ENCODE measurements at regions not wholly inside any gene's neighbourhood (a gene's known extent, or its start where the extent isn't known, plus 50 kb on each side); places are given as distances from the start of the nearest gene placed in this dataset.

DNA sequence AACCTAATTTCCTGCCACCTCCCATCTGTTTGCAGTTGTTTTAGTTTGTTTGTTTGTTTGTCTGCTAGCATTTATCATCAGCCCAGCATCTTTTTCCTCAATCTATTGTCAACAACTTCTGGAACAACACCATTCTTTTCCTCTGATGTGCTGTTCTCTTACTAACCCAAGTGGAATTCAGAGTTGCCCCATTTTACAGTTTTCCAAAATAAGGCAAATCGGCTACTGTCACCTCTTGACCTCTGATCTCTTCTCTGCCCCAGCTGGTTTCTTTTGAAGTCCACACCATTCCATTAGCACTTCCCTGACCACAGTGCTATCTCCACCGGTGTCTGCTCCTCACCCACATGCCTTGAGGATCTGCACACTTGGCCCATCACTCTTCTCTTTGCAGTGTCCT lies 102.4 kb downstream of the EFNB2 start:
- DNase-seq (ENCODE audit: low read depth, low spot score), result no peak

DNA sequence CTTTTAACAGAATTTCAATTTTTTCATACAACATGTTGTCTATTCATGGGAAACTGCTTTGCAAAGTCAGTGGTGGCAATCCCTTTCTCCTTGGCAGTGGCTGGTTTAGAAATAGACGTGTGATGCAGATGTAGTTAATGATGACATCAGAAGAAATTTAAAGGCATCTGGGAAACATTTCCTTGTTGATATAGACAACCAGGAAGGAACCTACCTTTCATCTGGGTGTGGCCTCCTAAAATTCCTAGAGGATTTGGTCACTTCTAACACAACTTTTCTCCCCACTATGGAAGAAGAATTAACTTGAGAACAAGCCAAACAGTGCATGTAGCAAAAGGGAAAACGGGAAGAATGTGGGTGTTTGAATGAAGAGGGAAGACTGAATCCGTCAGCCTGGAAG lies 102.8 kb downstream of the EFNB2 start:
- DNase-seq (ENCODE audit: low read depth, low spot score), result no peak

DNA sequence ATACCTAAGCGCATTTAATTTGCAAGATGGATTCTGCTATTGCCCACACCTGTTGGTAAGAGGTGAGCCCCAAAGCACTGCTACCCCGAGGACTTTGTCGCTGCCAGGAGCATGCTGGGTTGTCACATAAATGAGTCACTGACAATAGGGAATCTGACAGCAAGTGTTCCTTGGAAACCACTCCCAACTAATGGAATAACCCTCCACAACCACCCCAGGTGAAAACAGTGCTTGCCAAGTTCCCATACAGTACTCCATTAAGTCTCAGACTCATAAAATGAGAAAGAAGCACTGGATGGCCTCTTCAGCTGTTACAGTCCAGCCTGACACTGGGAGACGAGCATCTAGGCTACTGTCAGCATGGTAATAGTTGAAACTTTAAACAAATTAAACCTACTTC lies 108.6 kb downstream of the EFNB2 start:
- no peak for DNase-seq (ENCODE audit: low read depth, low spot score)

DNA sequence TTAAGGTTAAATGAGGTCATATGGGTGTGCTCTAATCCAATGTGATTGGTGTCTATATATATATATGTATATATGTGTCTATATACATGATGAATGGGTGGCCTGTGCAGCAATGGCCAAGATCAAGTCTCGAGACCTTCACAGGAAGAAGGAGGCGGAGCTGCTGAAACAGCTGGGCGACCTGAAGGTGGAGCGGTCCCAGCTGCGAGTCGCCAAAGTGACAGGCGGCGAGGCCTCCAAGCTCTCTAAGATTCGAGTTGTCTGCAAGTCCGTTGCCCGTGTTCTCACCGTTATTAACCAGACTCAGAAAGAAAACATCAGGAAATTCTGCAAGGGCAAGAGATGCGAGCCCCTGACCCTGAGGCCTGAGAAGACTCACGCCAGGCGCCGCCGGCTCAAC lies 109.8 kb downstream of the EFNB2 start:
- DNase-seq (ENCODE audit: low read depth, low spot score), result no peak

DNA sequence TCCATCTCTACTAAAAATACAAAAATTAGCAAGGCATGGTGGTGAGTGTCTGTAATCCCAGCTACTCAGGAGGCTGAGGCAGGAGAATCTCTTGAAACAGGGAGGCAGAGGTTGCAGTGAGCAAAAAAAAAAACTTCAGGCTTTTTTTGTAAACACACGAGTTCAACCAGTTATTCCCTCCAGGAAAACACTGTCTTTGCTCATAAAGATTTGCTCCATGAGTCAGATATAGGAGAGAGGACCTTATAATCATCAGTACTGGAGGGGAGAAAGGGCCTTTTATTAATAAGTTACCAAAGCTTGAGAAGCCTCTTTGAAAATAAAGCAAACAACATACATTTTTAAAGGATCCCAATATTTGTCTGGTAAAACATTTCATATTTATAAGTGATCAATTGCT lies 110.7 kb downstream of the EFNB2 start:
- no peak for DNase-seq (ENCODE audit: low read depth, low spot score)

DNA sequence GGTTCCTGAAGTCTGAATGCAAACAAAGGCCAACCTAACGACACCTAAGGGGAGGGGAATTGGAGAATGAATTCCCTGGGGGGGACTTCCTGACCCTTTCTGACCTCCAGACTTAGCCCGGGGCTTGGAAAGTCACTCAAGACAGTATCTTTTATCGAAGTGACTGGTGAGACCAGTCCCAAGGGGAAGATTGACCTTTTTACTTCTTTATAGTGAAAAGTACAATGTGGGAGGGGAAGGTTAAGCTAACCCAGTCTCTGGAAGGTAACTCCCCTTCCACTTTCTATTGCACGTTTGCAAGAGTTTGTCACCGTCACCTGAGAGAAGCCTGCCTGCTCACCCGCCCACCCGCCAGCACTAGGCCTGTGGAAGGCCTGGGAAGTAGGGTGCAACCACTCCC lies 111.9 kb downstream of the EFNB2 start:
- DNase-seq (ENCODE audit: low read depth, low spot score), result no peak

DNA sequence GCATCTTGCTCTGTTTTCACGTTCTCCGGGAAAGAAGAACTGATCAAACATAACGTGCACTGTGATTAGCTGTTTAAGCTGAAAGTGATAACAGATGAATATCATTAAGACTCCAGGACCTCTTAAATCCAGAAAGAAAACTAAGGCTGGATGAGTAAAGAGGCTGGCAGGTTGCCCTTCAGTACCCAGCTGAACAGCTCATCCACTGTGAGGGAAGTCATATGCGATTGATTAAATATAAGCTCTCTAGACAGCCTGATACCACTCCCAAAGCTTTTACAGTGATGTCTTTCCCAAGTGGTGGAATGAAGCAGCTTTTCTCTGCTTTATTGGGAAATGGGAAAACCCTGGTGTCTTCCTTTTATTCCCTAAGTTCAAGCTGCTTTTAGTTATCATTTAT lies 116.9 kb downstream of the EFNB2 start:
- peak; percentile 22 for DNase-seq (ENCODE audit: low read depth, low spot score)

DNA sequence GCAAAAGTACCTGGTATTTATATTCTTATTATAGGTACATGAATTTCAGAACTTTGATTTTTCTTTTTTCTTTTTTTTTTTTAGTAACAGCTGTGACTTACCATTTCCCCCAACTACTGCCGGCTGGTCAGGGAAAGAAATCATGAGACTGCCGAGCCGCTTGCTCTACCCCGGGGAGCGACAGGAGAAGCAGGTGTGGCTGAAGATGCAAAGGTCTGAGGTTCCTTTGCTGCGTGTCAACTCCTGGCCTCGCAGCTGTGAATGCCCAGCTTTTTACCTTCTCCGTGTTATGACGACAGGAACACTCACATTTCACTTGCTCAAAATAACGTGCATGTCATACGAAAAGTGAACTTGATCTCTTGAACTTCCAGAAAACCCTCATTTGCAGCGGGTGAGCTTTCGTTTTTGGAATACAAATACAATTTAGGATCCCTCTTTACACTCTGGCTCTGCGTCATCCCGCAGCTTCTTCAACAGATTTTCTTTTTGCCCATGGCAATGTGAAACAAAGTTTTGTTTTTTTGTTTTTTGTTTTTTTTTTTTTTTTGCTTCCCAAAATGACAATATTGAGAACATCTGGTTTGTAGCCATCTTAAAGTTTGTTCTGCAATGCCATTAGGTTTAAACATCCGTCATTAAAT lies 117.9 kb downstream of the EFNB2 start:
- no peak for DNase-seq (ENCODE audit: low read depth, low spot score)

DNA sequence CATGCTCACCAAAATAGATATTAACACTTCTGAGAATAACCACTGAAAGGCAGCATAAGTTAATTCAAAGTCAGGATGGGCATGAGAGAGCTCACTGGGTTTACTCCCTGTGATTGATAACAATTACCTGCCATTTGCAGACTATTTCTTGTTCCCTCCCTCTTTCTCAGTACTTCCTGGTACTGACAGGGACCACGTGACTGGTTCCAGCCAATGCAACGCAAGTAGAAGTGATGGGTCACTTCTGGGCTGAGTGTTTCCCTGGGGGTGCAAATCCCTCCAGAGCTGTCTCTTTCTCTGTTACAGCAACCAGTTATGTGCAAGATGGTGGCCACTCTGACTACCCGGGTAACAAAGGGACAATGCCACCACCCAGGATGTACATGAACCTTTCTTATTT lies 118.8 kb downstream of the EFNB2 start:
- no peak for DNase-seq (ENCODE audit: low read depth, low spot score)

DNA sequence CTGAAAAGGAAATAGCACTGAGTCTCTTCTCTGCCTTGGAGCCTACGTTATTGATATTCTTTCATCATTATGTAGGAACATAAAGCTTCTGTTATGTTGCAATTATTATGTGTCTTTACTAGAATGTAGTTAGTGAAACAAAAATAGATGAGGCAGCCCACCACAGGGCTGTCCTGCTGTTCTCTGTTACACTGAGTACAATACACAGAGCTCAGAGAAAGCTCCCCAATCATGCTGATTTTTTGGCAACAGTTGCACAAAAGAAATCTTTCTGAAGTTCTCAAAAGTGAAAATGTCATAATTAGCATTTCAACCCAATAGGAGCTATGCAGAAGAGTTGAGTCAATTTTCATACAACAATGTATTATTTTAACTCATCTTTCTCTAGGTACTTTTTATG lies 119.5 kb downstream of the EFNB2 start:
- peak; percentile 47 for DNase-seq (ENCODE audit: low read depth, low spot score)

DNA sequence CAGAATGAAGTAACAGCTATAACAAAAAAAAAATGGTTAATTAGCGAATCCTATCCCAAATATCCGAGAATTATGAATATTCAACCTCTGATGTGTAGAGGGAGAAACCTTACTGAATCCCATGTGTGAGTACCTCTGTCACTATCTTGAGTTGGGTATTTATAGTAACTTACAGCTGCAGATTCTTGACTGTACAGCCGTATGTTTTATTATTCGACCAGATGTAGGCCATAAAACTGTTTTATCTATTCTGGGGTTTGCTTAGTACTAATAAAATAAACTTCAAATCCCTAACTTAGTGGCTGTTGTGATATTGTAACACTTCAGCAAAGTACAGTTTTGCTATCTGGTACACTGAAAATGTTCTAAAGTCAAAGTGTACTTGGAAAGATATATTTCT lies 120.0 kb downstream of the EFNB2 start:
- no peak for DNase-seq (ENCODE audit: low read depth, low spot score)

DNA sequence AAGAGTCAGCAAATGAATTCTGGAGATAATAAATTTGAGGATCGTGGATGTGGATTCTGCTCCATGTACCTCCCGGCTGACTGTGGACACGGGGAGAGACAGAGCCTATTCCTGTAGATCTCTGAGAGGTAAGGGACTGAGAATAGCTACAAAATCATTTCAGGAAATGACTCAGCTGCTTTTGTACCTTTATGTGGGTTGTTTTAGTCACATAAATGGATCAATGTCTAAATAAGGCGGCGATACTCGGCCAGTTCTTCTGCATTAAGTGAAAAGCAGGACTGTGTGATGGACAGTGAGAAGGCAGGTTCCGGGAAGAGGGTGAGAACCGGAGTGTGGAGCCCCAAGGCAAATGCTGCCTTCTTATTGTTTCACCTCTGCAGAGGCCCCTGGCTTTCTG lies 128.1 kb downstream of the EFNB2 start:
- DNase-seq (ENCODE audit: low read depth, low spot score), result no peak

DNA sequence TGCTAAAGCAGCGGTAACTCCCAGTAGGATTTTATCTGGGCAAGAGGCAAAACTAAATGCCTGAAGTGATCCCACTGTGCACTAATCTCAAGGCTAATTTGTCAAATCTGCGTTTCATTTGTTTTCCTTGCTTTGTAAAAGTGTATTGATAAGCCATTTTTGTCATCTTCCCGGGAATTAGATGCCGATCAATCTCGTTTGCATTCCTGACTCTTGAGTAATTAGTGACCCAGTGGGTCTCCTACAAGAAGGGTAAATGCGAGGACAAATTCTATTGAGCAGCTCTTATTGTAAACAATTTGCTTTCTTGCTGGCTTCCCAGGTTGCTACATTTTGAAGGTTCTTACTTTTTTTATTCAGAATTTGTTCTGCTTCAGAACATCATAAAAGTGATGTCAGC lies 129.7 kb downstream of the EFNB2 start:
- DNase-seq (ENCODE audit: low read depth, low spot score), result no peak

DNA sequence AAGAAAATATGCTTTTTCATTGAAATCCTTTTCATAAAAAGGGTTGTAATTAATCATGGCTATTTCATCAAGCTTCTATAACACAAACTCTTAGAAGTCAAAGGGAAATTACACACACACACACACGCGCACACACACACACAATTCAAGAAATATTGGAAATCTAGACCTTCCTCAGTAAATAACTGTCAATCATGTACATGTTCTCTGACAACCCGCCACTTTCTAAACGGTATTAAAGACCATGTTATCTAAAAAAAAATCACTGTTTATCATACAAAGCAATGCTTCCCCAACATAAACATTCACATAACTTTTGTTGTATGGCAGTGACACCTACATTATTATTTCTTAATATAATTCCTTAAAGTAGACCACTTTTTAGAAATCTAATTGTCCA lies 132.2 kb downstream of the EFNB2 start:
- DNase-seq (ENCODE audit: low read depth, low spot score), result no peak

DNA sequence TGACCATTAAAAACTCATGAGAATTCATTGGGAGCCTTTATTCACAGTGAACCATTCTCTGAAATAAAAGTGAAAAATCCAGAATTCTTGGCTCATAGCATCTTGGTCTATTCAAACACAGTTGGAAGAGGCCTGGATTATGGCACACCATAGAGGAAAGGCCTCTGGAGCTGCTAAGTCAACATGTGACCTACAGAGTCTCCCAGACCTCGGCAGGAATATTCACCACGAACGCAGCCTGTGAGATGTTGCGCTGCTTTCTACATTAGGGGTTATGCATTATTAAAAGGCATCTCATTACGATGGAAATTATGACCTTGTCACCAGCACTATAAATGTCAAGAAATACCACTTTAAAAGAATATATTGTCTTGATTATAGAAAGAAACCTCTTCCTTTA lies 132.6 kb downstream of the EFNB2 start:
- DNase-seq (ENCODE audit: low read depth, low spot score), result no peak

DNA sequence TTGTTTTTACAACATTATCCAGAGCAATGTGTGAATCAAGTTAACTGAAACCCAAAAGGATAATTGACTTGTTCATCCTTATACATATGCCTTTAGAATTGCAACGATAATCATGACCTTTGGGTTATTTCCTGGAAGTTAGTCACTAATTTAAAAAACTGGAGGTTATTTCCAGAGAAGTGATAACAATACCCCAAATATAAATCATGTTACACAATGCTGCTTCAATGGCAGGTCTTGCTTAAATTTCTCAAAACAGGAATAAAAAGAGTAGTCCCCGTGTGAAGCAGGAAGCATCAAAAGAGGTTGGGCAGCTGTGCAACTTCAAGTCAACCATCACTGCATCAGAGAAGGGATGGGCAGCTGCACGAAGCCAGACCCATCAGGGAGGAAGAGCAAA lies 134.4 kb downstream of the EFNB2 start:
- DNase-seq (ENCODE audit: low read depth, low spot score), result no peak

DNA sequence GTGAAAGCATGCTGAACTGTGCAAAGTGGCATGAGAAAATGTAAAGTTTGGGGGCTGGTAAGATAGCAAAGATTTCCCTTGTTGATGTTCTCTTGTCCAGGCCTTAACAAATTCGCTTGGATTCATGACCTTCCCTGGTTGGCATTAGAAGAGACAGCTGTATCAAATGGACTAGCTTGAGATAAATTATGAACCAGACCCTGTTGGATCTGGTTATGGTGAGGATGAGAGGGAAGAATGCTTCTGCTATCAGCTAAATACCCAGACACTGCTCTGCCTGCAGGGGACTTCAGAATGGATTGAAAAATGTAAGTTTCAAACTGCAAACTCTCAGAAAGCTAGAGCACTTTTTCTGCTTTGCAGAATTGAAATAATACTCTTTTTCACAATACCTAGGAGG lies 135.2 kb downstream of the EFNB2 start:
- no peak for DNase-seq (ENCODE audit: low read depth, low spot score)

DNA sequence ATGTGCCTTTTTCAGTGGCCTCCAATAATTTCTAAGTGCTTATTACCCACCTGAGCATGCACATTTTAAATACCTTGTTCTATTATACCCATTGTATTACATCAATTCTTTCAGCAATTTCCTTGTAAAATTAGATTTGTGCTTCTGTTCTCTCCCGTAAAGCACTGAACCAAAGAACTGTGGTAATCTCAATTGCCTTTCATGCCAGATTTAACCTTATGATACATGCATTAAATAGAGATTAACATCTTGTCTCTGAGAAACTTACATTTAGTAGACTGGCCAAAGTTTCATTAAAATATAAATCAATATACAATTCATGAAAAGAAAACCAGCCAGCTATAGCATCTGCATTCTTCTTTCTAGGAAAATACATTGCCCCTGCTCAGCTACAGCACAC lies 137.2 kb downstream of the EFNB2 start:
- DNase-seq (ENCODE audit: low read depth, low spot score), result no peak

DNA sequence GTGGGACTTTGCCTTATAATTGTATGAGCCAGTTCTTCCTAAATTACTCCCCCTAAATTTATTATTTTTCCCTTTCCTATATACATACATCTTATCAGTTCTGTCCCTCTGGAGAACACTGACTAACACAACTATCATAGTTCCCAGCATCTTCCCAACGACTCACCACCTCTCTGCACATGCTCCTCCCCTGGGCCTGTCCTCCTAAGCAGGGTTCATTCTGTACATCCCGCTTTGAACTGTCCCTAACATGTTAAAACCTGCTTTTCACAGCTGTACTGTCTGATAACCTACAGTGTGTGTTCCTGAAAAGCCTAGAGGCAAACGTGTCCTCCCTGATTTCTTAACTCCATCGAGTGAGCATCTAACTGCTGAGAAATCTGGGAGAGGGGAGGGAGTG lies 141.7 kb downstream of the EFNB2 start:
- DNase-seq (ENCODE audit: low read depth, low spot score), result no peak

DNA sequence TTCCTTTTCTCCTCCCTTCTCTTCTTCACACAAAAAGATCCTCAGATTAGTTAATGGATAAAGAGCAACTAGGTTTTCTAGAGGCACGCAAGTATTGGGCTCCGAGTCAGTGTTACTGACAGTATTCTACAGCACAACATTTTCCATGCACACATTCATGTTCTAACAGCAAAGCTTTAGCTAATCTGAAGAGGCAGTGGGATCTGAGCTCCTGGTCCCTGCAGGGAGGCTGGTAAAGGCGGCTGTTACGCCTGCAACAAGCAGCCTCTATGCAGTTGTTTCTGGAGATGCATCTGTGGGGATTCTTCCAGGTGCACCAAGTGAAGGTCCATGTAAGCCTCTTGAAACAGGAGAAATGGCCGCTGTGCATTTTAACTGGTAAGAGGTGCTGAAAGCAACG lies 143.8 kb downstream of the EFNB2 start:
- DNase-seq (ENCODE audit: low read depth, low spot score), result no peak

DNA sequence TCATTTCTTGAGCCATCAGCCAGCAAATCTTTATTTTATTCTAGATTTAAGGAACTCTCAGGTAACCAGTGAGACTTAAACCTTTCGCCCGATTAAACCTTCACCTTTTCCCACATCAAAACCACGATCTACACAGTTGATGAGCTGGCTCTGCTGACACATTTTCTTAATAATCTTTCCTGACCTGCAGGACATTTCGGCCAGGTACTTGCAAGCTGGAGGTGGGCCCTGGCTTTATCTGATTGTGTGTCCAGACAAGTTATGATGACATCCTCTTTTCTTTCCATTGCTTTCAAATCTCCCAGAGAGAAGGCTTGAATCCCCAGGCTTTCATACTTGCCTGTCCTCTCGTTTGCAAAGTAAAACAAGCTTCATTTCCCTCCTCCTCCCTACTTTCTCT lies 144.2 kb downstream of the EFNB2 start:
- no peak for DNase-seq (ENCODE audit: low read depth, low spot score)

DNA sequence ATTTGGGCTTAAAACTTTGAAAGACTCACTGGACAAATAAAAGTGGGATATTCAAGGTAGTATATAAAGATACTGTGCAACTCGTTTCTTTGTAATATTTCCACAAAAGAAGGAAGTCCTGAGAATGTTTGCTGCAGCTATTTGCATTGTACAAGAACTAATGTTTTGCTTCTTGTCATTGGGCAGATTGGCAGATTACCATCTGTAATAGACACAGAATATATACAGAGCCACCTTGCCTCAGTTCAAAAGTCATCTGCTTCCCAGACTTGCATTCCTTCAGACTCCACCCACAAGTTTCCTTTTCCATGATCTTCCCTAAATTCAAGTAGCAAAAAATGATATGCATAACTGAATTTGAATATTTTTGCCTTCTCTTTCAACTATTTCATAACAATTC lies 145.1 kb downstream of the EFNB2 start:
- DNase-seq (ENCODE audit: low read depth, low spot score), result no peak

DNA sequence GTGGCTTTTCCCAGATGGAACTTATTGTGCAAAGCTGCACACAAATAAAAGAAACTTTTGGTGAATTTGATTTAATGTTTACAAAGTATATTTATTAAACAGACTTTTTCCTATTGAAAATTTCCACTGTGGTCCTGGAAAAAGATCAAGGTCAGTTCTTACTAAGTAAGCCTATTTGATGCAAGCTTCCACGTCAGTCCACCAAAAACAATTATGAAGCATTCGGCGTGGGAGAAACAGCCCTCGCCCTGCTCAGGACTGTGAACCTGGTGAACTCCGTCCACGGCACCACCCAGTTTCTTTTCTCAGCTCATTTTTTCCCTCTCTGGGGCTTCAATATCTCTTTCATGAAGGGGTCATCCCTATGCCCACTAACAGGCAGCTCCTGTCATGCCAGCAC lies 149.8 kb downstream of the EFNB2 start:
- DNase-seq (ENCODE audit: low read depth, low spot score), result no peak

DNA sequence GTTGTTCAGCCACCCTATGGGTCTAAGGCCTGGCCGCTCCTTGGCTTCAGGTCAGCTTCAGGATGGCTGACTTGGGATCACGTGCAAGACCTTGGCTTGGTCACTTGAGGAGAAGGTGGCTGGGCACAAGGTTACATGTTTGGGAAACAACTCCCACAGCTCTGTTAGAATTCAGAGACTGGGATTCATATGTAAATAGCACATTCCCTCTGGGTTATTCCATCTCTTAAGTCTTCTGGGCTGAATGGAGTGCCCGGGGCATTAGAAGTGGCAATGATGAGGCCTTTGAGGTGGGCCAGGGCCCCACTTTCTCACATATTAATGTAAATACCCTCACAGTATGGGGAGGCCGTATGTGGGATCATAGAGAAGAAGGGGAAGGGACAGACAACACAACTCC lies 150.9 kb downstream of the EFNB2 start:
- DNase-seq (ENCODE audit: low read depth, low spot score), result no peak

DNA sequence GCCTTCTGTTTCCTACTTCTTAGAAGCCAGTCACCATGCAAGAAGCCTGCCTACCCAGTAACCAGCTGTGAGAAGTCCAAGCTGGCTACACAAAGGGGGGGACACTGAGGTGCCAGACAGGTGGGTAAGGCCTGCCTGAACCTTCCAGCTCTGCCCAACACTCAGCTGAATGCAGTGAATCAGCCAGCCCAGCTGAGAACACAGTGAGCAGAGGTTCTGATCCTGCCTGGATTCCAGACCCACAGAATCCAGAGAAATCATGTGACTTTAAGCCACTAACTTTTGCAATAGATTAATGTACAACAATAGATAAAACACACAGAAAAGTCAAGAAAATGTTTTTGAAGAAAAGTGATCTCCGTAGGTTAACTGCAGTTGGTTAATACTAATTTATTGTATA lies 151.7 kb downstream of the EFNB2 start:
- DNase-seq (ENCODE audit: low read depth, low spot score), result no peak

All from brain pericyte (primary cell).